ENCODE measurements at regions not wholly inside any gene's neighbourhood (a gene's known extent, or its start where the extent isn't known, plus 50 kb on each side); places are given as distances from the start of the nearest gene placed in this dataset.

DNA sequence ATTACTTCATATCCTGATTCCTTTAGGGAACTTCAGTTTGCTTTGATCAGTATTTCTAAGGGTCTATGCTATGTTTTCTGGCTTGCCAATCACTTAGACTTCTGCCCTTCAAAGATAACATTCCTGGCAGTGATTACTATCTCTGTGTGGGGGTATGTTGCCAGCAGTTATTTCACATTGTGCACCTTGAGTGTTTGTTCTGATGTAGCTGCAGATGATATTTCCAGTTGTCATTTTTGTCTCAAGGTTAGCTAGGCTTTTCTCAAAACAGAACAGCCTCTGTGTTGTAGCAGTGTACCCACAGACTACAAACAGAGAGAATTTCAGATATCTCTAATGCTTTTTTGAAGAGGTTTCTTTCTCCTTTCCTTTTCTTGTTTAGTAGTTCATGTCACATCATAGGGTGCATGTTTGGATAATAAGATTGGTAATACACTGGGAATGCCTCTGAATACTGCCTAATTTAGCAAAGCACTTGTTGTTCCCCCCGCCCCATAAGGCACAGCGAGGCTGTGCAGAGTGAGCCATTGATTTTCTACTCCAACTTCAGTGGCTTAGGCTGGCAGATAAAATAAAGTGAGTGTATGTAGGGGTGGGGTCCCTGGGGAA, 134.7 kb upstream of the AGR3 start:
- DNase-seq (ENCODE audit: low read depth in 2 of 2, low spot score in 1 of 2), result no peak

DNA sequence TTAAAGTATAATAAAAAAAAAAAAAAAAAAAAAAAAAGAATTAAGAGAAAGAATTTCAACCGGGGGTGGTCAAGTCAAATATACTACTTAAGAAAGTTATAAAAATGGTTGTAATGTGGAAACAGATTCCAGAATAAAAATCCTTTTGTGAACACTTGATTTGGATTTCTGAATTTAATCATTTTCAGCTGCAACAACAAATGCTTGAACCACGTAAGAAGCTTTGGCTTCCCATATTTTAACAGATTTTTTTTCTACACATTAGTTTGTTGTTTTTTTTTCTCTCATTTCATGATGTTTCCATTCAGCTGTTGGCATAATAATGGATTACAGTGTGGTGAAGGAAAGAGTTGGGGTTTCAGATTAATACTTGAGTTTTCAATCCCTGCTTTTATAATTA, 137.3 kb upstream of the AGR3 start:
- no peak for DNase-seq (ENCODE audit: low read depth in 2 of 2, low spot score in 1 of 2)

DNA sequence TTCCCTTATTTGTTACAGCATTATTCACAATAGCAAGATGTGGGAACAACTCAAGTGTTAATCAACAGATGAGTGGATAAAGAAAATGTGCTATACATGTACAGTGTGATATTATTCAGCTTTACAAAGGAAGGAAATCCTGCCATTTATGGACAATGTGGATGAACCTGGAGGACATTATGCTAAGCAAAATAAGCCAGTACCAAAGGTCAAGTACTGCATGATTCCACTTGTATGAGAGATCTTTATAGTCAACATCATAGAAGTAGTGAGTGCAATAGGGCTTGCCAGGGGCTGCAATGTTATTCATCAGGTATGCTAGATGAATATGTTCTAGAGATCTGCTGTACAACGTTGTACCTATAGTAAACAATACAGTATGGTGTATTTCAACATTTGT, 138.5 kb upstream of the AGR3 start:
- DNase-seq (ENCODE audit: low read depth in 2 of 2, low spot score in 1 of 2), result no peak

DNA sequence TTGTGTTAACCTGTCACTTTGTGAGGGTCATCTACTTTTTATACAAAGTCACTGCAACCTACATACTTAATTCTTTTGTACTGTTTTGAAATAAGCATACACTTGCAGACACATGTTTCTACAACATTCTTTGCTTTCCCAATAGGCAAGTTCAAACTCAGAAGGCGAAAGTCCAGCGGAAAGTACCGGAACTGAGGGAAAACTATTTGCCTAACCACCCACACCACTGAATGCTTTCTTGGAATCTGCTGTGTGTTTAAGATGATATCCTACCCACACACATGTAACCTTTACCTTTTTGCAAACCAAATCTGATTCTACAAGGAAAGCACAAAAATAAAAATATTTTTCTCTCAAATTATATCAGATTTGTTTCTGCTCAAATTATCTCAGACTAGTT, 139.4 kb upstream of the AGR3 start:
- no peak for DNase-seq (ENCODE audit: low read depth in 2 of 2, low spot score in 1 of 2)

DNA sequence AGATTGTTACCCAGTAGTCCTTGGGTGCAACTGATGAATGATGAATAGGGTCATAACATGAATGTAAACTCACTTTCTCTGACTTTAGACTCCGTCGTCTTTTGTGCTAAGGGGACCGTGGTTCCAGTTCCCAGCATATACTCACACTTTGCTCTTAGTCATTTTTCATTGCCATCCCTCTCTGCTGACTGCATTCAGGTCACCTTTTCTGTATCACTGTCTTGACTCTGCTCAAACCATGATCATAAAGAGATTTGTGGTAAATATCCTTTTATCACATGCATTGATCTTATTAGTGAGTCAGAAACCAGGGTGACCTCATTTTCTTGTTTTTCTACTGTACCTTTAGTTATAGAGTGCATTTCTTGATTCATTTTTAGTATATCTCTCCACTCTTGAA, 141.1 kb upstream of the AGR3 start:
- no peak for DNase-seq (ENCODE audit: low read depth in 2 of 2, low spot score in 1 of 2)

DNA sequence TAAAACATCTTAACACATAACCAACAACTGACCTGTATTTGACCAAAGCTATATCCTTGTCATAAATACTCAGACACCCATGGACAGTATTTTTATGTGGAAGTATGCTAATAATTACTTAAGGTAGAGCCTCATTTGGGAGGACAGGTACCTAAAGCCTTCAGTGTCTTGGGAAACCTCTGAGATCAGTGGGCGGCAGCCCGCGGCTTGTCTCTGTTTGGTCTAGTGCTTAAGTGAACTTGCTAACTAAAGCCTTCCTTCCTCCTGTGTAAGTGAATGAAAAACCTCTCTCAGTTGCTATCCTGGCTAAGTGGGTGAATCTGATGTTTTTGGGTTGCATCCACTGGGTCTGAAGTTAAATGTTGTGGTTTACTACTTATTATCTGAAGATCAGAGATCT, 144.5 kb upstream of the AGR3 start:
- no peak for DNase-seq (ENCODE audit: low read depth in 2 of 2, low spot score in 1 of 2)

DNA sequence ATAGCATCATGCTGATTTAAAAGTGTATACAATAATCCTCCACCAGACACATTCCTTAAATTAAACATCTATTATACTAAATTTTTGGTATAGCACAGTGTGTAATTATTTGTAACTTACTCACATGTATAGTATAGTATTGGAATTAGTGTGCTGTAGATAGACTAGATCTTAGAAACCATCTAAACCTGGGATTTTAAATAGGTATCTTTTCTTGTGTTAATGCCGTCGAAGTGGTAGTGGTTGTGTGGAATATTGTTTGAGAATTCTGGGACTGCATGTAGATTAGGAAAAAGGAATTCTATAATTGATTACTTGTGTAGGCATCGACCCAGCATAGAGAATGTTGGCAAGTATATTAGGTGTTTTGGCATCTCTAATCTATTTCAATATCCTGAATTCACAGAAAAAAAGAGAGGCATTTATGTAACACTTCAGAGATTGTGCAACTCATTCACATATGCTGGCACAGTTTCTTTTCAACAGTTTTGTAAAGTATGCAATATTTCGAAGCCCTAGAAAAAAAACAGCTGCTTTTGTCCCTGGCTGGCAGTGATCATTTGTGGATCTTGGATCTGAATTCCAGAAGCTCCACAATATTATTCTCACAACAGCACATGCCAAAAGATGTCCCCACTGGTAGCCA, 145.5 kb upstream of the AGR3 start:
- no peak for DNase-seq (ENCODE audit: low read depth in 2 of 2, low spot score in 1 of 2)

DNA sequence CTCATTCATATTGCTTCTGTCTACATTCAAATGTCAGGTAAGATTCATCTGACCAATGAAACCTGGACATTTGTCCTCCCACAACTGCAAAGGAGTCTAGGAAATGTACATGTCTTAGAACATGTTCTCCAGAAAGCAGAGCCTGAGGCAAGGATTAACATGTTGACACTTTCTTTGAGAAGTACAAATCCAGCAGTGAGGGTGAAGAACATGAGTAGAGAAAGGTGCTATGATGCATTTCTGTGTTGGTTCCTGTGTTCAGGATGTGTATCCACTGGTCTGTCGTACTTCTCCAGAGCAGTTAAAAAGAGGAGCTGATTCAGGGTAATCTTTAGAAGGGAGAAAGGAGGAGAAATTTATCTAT, 146.0 kb upstream of the AGR3 start:
- DNase-seq (ENCODE audit: low read depth in 2 of 2, low spot score in 1 of 2), result no peak

DNA sequence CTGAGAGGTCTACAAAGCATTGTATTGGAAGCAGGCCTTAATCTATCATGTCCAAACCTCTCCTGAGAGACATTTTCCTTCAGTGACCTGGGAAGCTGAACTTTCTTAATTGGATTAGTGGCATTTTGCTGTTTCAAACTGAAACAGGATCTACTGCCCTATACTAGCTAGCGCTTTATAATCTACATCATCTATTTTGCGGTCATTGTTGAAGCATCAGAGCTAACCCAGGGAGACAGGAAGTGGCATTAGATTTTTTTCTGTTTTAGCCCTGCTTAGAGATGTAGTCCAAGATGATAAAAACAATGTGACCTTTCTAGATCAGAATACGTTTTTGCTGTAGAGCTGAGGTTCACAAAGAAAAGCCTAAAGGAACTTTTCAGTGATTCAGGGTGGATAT, 147.4 kb upstream of the AGR3 start:
- DNase-seq (ENCODE audit: low read depth in 2 of 2, low spot score in 1 of 2), result no peak

DNA sequence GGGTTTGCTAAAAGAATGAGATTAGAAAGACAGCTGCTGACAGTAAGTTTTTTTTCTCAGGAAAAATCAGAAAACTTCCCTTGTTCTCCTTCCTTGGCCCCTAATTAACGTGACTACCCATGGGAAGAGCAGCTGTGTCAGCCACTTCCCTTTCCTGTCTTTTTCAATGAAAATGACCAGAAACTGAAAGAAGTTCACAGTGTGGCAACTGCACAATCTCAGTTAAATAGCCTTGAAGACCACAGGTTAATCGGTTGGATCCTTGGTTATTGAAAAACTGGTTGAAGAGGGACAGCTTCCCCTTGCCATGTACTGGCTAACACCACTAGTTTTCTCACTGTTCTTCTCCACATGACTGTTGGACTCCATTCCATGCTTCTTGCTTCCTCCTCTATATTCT, 148.8 kb upstream of the AGR3 start:
- DNase-seq (ENCODE audit: low read depth in 2 of 2, low spot score in 1 of 2), result no peak

DNA sequence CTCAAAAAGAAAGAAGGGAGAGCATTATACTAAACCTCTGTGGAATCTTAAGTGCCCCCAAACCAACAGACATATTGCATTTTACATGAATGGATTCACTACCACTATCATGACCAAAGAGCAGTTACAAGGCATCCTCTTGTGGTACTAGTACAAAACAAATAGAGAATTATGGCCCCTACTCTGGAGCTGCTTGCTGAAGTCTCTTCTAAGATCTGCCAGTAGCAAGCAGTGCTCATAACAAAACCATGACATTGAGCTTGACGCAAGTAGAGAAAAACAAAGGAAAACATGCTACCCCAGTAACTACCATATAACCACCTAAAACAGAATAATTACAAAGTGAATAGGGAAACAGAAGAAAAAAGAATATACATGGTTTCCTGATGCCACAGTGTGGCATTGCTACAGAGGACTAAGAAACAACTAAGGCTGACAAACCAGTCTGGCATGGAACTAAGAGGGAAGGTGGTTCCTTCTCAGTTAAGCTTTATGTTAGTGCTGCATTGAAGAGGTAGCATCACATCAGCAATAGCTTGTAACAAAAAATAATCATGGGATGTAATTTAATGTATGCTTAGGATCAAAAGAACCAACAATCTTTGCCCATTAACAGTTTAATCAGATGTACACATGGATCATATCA, 150.2 kb upstream of the AGR3 start:
- no peak for DNase-seq (ENCODE audit: low read depth in 2 of 2, low spot score in 1 of 2)

DNA sequence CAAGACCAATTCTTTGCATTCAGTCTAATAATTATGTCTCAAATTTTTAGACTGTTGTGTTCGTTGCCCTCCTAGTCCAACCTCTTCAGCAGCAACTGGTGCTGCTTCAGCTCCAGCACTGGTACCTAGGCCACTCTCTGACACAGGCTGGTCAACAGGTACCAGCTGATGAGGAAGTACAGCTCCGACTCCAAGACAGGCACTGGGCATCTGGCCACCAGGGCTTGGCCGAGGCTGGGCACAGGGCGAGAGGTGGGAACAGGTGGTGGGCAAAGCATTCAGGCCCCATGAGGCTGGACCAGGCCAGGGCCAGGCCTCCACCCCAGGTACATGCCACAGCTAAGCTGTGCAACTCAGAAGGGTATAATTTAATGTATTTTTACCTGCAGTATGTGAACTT, 151.5 kb upstream of the AGR3 start:
- no peak for DNase-seq (ENCODE audit: low read depth in 2 of 2, low spot score in 1 of 2)

DNA sequence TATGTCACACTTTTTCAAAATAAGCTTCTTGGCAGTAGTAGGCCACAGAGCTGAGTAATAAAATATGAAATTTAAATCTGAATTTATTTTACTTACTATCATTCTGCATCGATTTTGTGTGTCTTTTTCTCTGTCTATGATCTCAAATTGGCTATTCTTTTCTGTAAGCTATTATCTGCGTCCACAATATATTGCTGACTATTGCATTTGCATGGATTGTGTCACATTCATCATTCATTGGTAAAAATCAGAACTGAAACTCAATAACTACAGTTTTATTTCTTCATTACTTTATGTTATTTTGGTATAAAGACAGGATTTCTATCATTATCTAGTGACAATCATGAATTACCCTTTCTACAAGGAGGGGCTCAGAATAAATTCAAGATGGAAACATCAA, 154.8 kb upstream of the AGR3 start:
- no peak for DNase-seq (ENCODE audit: low read depth in 2 of 2, low spot score in 1 of 2)

DNA sequence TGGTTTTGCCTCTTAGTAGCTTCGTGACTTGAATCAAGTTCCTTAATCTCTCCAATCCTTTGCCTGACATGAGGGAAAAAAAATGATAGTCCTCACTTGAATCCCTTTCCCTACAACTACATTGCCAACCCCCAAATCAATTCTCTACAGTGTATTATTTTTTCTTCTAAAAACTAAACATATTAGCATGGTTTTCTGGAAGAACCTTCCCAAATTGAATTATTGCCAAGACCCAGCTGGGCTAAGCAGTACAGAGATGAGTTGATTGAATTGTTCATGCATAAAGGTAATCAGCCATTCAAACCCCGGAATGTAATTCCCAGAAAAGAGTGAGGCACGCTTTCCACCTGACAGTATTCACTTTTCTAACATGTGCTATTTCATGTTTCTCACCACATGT, 155.6 kb upstream of the AGR3 start:
- DNase-seq (ENCODE audit: low read depth in 2 of 2, low spot score in 1 of 2), result no peak

DNA sequence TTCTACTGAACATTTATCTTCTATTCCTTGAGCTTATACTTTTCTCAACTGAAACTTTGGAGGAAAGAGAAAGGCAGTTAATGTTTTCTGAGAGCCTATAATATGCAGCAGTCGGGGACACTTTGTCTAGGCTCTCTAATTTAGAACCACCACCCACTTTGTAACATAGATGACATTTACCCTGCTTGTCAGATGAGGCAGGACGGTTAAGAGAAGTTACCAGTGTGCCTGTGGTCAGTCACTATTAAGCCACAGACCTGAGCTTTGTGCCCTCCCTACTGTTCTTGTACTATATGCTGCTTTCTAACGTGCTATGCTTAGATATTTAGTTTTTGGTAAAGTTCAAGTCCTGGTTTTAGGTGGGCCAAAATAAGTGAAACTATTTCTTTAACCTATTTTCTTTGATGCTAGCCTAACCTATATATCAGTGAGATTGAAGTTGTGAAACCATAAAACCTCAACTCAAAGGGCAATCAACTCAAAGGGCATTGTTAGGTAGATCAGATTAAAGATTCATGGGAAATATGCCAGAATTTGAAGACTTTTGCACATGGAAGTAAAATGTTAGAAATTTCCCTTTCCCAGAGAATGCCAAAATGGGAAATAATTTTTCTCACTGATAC, 156.5 kb upstream of the AGR3 start:
- no peak for DNase-seq (ENCODE audit: low read depth in 2 of 2, low spot score in 1 of 2)

DNA sequence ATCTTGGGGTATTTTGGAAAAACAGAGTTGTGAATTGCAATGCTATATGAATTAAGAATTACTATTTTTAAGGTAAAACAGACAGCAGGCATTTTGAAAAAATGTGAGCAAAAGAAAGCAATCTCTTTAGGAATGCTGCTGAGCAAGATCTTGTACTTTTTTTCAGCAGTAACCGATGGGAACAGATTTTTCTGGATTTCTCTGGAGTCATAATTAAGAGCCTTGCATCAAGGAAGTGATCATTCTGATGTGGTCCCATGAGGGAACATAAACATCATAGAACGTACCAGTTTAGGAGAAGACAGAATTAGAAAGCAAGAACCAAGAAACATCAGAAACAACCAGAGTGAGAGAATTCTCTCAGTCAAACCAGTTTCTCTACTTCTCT, 157.0 kb upstream of the AGR3 start:
- DNase-seq (ENCODE audit: low read depth in 2 of 2, low spot score in 1 of 2), result no peak

DNA sequence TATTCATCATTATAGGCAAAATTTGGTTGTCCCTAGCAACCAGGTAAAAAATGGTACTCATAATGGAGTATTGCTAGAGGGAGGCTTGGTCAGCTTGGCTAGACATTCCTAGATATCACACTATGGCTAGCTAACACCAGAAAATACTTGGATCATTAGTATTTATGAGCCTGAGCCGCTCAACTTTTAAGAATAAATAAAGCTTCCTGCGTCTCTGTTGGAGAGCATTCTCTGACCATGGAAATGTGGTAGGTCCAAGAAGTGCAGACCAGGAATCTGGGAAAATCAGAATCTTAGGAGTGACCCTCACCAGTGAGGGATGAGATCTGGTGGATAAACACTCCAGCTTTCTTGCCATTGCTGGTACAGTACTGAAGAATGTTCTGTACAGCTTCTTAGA, 157.6 kb upstream of the AGR3 start:
- no peak for DNase-seq (ENCODE audit: low read depth in 2 of 2, low spot score in 1 of 2)

DNA sequence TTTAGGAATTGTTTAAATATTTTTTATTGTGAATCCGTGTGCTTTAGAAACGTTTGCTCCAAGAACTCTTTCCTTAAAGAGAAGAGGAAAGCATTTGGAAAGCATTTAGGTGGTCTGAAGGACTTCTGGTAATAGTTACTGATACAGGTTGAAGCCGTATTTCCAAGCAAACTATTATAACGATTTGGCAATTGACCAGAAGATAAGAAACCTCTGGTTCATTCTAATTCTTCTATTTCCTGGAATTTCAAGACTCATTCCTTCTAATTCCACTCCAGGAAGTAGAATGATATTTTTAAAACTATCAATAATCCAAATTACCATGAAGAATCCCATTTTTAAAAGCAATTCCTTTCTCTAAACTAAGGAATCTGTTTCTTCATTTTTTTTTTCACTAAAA, 158.9 kb upstream of the AGR3 start:
- no peak for DNase-seq (ENCODE audit: low read depth in 2 of 2, low spot score in 1 of 2)

DNA sequence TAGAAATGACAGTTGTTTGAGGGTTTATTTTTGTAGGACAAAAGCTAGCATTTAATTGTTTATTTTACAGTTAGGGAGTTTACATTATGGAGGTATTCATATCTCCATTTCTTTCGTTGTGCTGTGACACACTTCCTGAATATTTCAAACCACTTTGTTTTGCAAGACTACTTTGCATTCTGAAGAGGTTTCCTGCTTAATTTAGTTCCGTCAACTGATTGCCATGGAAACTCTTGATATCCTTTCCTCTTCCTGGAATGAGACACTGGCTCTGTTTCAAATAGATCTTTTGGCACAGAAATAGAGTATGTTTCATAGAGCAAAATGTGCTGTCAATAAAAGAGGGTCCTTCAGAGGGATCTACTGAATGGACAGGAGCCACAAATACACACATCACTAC, 159.5 kb upstream of the AGR3 start:
- DNase-seq (ENCODE audit: low read depth in 2 of 2, low spot score in 1 of 2), result no peak

DNA sequence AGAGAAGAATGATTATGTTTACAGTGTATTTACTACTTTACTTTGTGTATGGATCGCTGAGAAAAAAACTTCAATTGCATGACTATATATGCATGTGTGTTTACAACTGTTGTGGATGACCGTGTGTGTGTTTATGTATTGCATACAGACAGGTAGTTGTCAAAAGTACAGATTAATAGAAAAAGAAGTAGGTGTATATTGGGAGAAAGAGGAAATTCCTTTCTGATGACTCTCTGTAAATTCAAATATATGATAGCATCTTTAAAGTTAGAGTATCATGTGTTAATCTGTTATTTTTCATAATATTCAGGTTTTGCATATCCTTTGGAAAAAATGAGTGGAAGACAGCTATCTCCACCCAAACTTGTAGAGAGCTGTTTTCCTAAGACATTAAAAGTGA, 160.4 kb upstream of the AGR3 start:
- DNase-seq (ENCODE audit: low read depth in 2 of 2, low spot score in 1 of 2), result no peak

DNA sequence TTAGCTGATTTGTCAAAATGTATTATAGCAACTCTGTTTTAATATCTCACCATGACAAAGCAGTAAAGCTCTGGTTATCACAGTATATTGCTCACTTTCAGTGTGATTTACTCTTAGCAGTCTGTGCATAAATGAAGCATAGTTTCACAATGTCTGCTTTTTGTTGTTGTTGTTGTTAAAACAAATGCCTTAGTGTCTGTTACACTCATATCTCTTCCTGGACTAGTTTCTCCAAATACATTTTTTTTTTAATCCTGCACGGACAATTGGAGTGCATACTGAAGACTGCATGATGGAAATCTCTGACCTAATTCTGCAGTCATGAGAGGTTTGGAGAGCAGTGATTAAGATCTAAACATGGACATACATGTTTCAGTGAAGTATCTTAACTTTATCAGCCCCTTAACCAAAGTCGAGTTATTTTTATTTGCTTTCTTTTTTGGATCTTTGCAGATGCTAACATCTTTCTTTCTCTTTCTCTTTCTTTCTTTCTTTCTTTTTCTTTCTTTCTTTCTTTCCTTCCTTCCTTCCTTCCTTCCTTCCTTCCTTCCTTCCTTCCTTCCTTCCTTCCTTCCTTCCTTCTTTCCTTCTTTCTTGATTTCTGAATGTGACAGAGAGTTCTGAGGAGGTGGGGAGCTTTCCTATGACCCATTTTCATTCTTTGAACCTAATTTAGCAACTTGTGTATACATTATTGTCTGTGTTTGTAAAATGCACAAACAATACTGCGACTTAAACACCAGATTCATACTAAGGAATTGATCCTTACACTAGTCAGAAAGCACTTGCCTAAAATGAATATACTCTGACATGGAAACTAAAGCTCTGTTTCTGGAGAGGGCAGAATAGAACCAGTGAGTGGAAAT, 161.5 kb upstream of the AGR3 start:
- DNase-seq (ENCODE audit: low read depth in 2 of 2, low spot score in 1 of 2), result no peak

DNA sequence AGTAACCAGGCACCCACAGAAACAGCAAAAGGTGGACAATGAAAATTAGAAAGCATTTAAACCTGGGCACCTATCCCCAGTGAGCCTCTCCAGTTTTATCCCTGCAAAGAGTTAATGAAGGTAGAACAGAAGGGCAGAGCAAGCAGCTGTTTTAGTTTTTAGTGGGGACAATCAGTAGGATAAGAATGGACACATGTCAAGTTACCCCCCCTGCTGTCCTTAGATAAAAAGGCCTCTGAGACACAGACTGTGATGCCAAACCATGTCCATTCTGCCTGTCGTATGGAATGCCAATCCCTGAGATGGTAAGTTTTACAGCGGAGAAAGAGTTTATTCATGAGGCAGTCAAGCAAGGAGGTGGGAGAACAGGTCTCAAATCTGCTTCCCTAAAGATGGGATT, 162.6 kb upstream of the AGR3 start:
- no peak for DNase-seq (ENCODE audit: low read depth in 2 of 2, low spot score in 1 of 2)

Data from stimulated activated CD8-positive, alpha-beta memory T cell treated with anti-CD3 and anti-CD28 coated beads, Interleukin-4, amount 100 ng/mL, for 1 hour (primary cell).